Chondrocyte (in vitro differentiated cells): ENCODE measurements at regions not wholly inside any gene's neighbourhood (a gene's known extent, or its start where the extent isn't known, plus 50 kb on each side); places are given as distances from the start of the nearest gene placed in this dataset.
"Not testable (repeated sequence)": the region's sequence is repeated elsewhere in the genome, so short reads cannot be mapped to it uniquely, and the experiment has no call there.

ENCODE experiments used
- DNase-seq: peaks from one replicate; pipeline ENCODE4 v3.0.0; 2021; ENCODE audit warnings: mixed read lengths, low spot score
- H3K27ac Mint-ChIP-seq: one replicate; pipeline ENCODE4 v1.8.0; 2021; ENCODE audit warnings: mild to moderate bottlenecking, moderate library complexity, mixed read lengths; ENCODE audit not compliant: unreplicated experiment
- H3K27me3 Mint-ChIP-seq: 2 replicates; pipeline ENCODE4 v1.8.0; 2021; ENCODE audit warnings: low read depth, mixed read lengths
- H3K36me3 Mint-ChIP-seq: 2 replicates; pipeline ENCODE4 v1.8.0; 2021; ENCODE audit warnings: low read depth, mixed read lengths
- H3K4me1 Mint-ChIP-seq: 2 replicates; pipeline ENCODE4 v1.8.0; 2021; ENCODE audit warnings: low read depth, mild to moderate bottlenecking, mixed read lengths
- H3K4me3 Mint-ChIP-seq: one replicate; pipeline ENCODE4 v1.8.0; 2021; ENCODE audit warnings: mild to moderate bottlenecking, moderate library complexity, mixed read lengths; ENCODE audit not compliant: unreplicated experiment
- H3K9me3 Mint-ChIP-seq: 2 replicates; pipeline ENCODE4 v1.8.0; 2021; ENCODE audit warnings: low read depth, mixed read lengths
- CTCF ChIP-seq: fragments of 200-600 bp; sonication (generic); IDR thresholded peaks from 2 replicates; pipeline ENCODE4 v1.5.0; 2021; ENCODE audit warnings: antibody characterized with exemption, mild to moderate bottlenecking, moderate library complexity

- Mint-ChIP-seq H3K27me3 (no peaks in the 10 kb centered on the region), H3K27ac (no peak overlapping the region), H3K4me1 (no peaks in the 10 kb centered on the region), H3K36me3 (no peaks in the 10 kb centered on the region), H3K9me3 (peaks cover 3% of the 10 kb centered on the region), H3K4me3 (no peak overlapping the region)
- DNase-seq = no peak
- TF ChIP-seq CTCF = no peak
These were observed 197.6 kb downstream of the LIPI start for GRCh38 chr21:14013056-14013603.

GRCh38 chr21:14012409-14012808, 198.3 kb downstream of the LIPI start:
- no peak overlapping the region for H3K4me3 Mint-ChIP-seq

GRCh38 chr21:14011751-14012150, 199.0 kb downstream of the LIPI start:
- not testable (repeated sequence) for H3K9me3 Mint-ChIP-seq, H3K27me3 Mint-ChIP-seq, H3K4me3 Mint-ChIP-seq, H3K4me1 Mint-ChIP-seq, H3K27ac Mint-ChIP-seq, DNase-seq, H3K36me3 Mint-ChIP-seq

More at GRCh38 chr21:14012409-14012808, 198.3 kb downstream of the LIPI start:
- peak; percentile 87 for DNase-seq
- Mint-ChIP-seq H3K27ac (no peak overlapping the region), H3K36me3 (no peaks in the 10 kb centered on the region), H3K4me1 (no peaks in the 10 kb centered on the region), H3K9me3 (peaks cover 3% of the 10 kb centered on the region), H3K27me3 (no peaks in the 10 kb centered on the region)
- no peak for TF ChIP-seq CTCF

DNA sequence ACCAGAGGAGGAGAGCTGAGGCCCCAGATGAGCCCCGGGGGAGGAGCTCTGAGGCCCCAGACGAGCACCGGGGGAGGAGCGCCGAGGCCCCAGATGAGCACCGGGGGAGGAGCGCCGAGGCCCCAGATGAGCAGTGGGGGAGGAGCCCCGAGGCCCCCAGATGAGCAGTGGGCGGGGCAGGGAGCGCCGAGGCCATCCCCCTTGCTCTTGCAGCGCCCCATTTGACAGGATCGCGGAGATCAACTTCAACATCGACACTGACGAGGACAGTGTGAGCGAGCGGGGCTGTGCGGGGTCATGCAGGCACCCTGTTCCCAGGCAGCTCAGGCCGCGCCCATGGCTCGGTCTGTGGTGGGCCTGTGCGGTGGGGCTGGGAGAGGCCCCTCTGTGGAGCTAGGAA, 199.6 kb downstream of the LIPI start:
- not testable (repeated sequence) for H3K27me3 Mint-ChIP-seq, H3K36me3 Mint-ChIP-seq, H3K4me3 Mint-ChIP-seq, H3K27ac Mint-ChIP-seq, H3K9me3 Mint-ChIP-seq, H3K4me1 Mint-ChIP-seq, DNase-seq

DNA sequence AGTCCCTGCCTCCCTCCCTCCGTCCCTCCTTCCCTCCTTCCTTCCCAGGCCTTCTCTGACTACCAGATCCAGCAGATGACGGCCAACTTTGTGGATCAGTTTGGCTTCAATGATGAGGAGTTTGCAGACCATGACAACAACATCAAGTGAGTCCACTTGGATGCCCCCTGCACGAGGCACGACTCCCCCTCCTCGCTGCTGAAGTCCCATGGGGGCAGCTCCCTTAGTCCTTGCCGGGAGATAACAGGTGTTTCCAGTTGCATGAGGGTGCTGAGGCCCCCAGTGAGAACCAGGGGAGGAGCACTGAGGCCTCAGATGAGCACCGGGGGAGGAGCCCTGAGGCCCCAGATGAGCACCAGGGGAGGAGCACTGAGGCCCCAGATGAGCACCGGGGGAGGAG, 200.0 kb downstream of the LIPI start:
- Mint-ChIP-seq H3K9me3 (peaks cover 3% of the 10 kb centered on the region), H3K36me3 (no peaks in the 10 kb centered on the region), H3K4me3 (no peak overlapping the region), H3K27me3 (no peaks in the 10 kb centered on the region), H3K27ac (no peak overlapping the region), H3K4me1 (no peaks in the 10 kb centered on the region)
- TF ChIP-seq CTCF = no peak
- no peak for DNase-seq

DNA sequence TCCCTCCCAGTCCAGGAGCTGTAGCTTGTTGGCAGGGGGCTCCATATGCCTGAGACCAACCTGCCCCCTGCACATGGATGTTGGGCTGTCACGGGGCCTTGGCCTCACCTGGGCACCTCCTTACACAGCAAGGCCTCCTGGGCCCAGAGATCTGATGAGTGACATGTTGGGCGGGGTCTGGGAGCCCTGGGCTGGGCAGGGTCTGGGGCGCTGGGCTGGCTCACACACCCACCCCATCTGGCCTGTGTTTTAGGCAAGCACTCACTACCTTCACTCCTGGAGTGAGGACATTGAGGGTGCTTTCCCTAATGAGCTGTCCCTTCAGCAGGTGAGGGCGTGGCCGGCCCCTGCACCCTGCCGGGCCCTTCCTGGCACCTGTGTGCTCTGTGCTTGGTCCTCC, 200.8 kb downstream of the LIPI start:
- H3K27ac Mint-ChIP-seq, H3K9me3 Mint-ChIP-seq, H3K36me3 Mint-ChIP-seq: not testable (repeated sequence)

GRCh38 chr21:14009238-14009981, 201.3 kb downstream of the LIPI start:
- H3K9me3 Mint-ChIP-seq, H3K36me3 Mint-ChIP-seq, DNase-seq, H3K4me1 Mint-ChIP-seq, H3K27ac Mint-ChIP-seq, H3K27me3 Mint-ChIP-seq, H3K4me3 Mint-ChIP-seq: not testable (repeated sequence)

More for the DNA sequence above, 200.8 kb downstream of the LIPI start:
- not testable (repeated sequence) for H3K4me1 Mint-ChIP-seq, H3K27me3 Mint-ChIP-seq, H3K4me3 Mint-ChIP-seq, DNase-seq

GRCh38 chr21:14008436-14008835, 202.3 kb downstream of the LIPI start:
- not testable (repeated sequence) for DNase-seq, H3K4me3 Mint-ChIP-seq, H3K36me3 Mint-ChIP-seq, H3K4me1 Mint-ChIP-seq, H3K27ac Mint-ChIP-seq, H3K9me3 Mint-ChIP-seq, H3K27me3 Mint-ChIP-seq

GRCh38 chr21:14008006-14008405, 202.7 kb downstream of the LIPI start:
- not testable (repeated sequence) for H3K4me1 Mint-ChIP-seq, H3K36me3 Mint-ChIP-seq, H3K27me3 Mint-ChIP-seq, H3K9me3 Mint-ChIP-seq, H3K27ac Mint-ChIP-seq, DNase-seq, H3K4me3 Mint-ChIP-seq

DNA sequence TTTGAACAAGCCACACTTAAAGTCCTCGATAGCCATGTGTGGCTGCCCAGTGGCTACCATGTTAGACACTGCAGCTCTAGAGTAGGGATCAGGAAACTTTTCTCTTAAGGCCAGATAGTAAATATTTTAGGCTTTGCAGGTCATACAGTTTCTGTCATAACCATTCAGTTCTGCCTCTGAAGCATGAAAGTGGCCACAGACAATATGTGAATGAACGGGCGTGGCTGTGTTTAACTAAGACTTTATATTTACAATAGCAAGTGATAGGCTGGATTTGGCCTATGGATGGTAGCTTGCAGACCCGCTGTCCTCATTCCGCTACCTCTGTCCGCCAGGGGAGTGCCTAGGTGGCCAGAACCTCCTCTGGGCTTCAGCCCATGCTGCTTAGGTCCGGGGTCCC, 204.6 kb downstream of the LIPI start:
- H3K27me3 Mint-ChIP-seq, H3K36me3 Mint-ChIP-seq, H3K9me3 Mint-ChIP-seq, H3K4me1 Mint-ChIP-seq, H3K4me3 Mint-ChIP-seq, DNase-seq, H3K27ac Mint-ChIP-seq: not testable (repeated sequence)
